Endodermal cell (in vitro differentiated cells): ENCODE measurements at regions not wholly inside any gene's neighbourhood (a gene's known extent, or its start where the extent isn't known, plus 50 kb on each side); places are given as distances from the start of the nearest gene placed in this dataset.

Experiments
- DNase-seq: peaks from one replicate; pipeline ENCODE4 v3.0.0-alpha.2; 2017
- H3K27ac ChIP-seq: 2 replicates; pipeline ENCODE4 v1.5.1; 2013; ENCODE audit warnings: mild to moderate bottlenecking, low read depth, low read length, moderate library complexity
- H3K27me3 ChIP-seq: 2 replicates; pipeline ENCODE4 v1.6.1; 2013; ENCODE audit warnings: mild to moderate bottlenecking, low read length, moderate library complexity; ENCODE audit not compliant: insufficient read depth, control insufficient read depth, poor library complexity, severe bottlenecking
- H3K36me3 ChIP-seq: 2 replicates; pipeline ENCODE4 v1.7.0; 2013; ENCODE audit warnings: mild to moderate bottlenecking, low read length, moderate library complexity; ENCODE audit not compliant: control insufficient read depth, insufficient read depth
- H3K4me1 ChIP-seq: one replicate; pipeline ENCODE4 v1.7.0; 2013; ENCODE audit warnings: low read length; ENCODE audit not compliant: control insufficient read depth, insufficient read depth
- H3K4me3 ChIP-seq: 2 replicates; pipeline ENCODE4 v1.5.1; 2013; ENCODE audit warnings: mild to moderate bottlenecking, low read length, moderate library complexity
- H3K9ac ChIP-seq: 2 replicates; pipeline ENCODE4 v1.6.1; 2013; ENCODE audit warnings: mild to moderate bottlenecking, low read length, moderate library complexity; ENCODE audit not compliant: poor library complexity, severe bottlenecking; ENCODE audit errors: extremely low read depth
- H3K9me3 ChIP-seq: 2 replicates; pipeline ENCODE4 v1.6.1; 2013; ENCODE audit warnings: mild to moderate bottlenecking, low read length, moderate library complexity; ENCODE audit not compliant: control insufficient read depth
- H3K27ac Mint-ChIP-seq: 2 replicates; pipeline ENCODE4 v1.8.0; 2020; ENCODE audit warnings: mixed read lengths
- H3K27me3 Mint-ChIP-seq: 2 replicates; pipeline ENCODE4 v1.8.0; 2021; ENCODE audit warnings: mild to moderate bottlenecking, mixed read lengths; ENCODE audit not compliant: insufficient read depth
- H3K36me3 Mint-ChIP-seq: 2 replicates; pipeline ENCODE4 v1.8.0; 2020; ENCODE audit warnings: low read depth, mixed read lengths
- H3K4me1 Mint-ChIP-seq: 2 replicates; pipeline ENCODE4 v1.8.0; 2020; ENCODE audit warnings: mixed read lengths
- H3K4me3 Mint-ChIP-seq: 2 replicates; pipeline ENCODE4 v1.8.0; 2020; ENCODE audit warnings: mild to moderate bottlenecking, moderate library complexity, mixed read lengths
- H3K9me3 Mint-ChIP-seq: 2 replicates; pipeline ENCODE4 v1.8.0; 2020; ENCODE audit warnings: mild to moderate bottlenecking, mixed read lengths
- CTCF ChIP-seq: fragments of 200-600 bp; sonication (generic); conservative IDR thresholded peaks from 2 replicates; pipeline ENCODE4 v1.5.0; 2021; ENCODE audit warnings: antibody characterized with exemption, mild to moderate bottlenecking
- WGBS, 2 experiments: methylation state at CpG; one replicate each; pipeline versions ENCODE4 v1.1.5 to v1.1.7; 2013; ENCODE audit warnings: missing lambda C conversion rate in 2 of 2, mixed read lengths in 1 of 2; ENCODE audit not compliant: insufficient coverage in 1 of 2, insufficient read length in 1 of 2; 5-methylcytosine and 5-hydroxymethylcytosine counted together

GRCh38 chr16:11474617-11475291 is 112.0 kb downstream of the LITAF start:
- Histone ChIP-seq H3K9me3 (no peaks in the 10 kb centered on the region), H3K9ac (no peak overlapping the region), H3K27me3 (no peaks in the 10 kb centered on the region), H3K27ac (no peak overlapping the region), H3K4me3 (no peak overlapping the region), H3K4me1 (no peaks in the 10 kb centered on the region), H3K36me3 (no peaks in the 10 kb centered on the region)
- no peaks in the 10 kb centered on the region for H3K4me1 Mint-ChIP-seq
- H3K9me3 Mint-ChIP-seq, result peaks cover 2% of the 10 kb centered on the region
- H3K27ac Mint-ChIP-seq, result no peak overlapping the region
- H3K4me3 Mint-ChIP-seq, result no peak overlapping the region
- H3K27me3 Mint-ChIP-seq, result peaks cover 2% of the 10 kb centered on the region
- 91 to 94% methylated on average over 3 to 8 of the region's 8 CpGs for WGBS, 2 experiments
- TF ChIP-seq CTCF, result no peak
- H3K36me3 Mint-ChIP-seq, result no peaks in the 10 kb centered on the region
- DNase-seq, result no peak

- H3K27ac Mint-ChIP-seq, result no peak overlapping the region
- Histone ChIP-seq H3K4me3 (no peak overlapping the region), H3K4me1 (no peaks in the 10 kb centered on the region), H3K9me3 (no peaks in the 10 kb centered on the region), H3K27me3 (no peaks in the 10 kb centered on the region), H3K9ac (no peak overlapping the region), H3K36me3 (no peaks in the 10 kb centered on the region), H3K27ac (no peak overlapping the region)
- TF ChIP-seq CTCF, result no peak
- no peak overlapping the region for H3K4me3 Mint-ChIP-seq
- peaks cover 2% of the 10 kb centered on the region for H3K27me3 Mint-ChIP-seq
- peaks cover 11% of the 10 kb centered on the region for H3K9me3 Mint-ChIP-seq
- DNase-seq, result no peak
- WGBS, 2 experiments, result 81 to 88% methylated on average over 4 to 8 of the region's 8 CpGs
- H3K4me1 Mint-ChIP-seq, result no peaks in the 10 kb centered on the region
- no peaks in the 10 kb centered on the region for H3K36me3 Mint-ChIP-seq
Measured at GRCh38 chr16:11475896-11476630, 110.7 kb downstream of the LITAF start.

GRCh38 chr16:11476676-11477075 is 110.0 kb downstream of the LITAF start:
- Histone ChIP-seq H3K27me3 (no peaks in the 10 kb centered on the region), H3K9me3 (no peaks in the 10 kb centered on the region), H3K4me3 (no peak overlapping the region), H3K9ac (no peak overlapping the region), H3K4me1 (no peaks in the 10 kb centered on the region), H3K36me3 (no peaks in the 10 kb centered on the region), H3K27ac (no peak overlapping the region)
- H3K27me3 Mint-ChIP-seq, result peaks cover 2% of the 10 kb centered on the region
- H3K9me3 Mint-ChIP-seq, result peaks cover 12% of the 10 kb centered on the region
- TF ChIP-seq CTCF, result no peak
- 90 to 98% methylated on average over 6 to 14 of the region's 14 CpGs for whole genome bisulfite sequencing, 2 experiments
- no peak overlapping the region for H3K27ac Mint-ChIP-seq
- no peak overlapping the region for H3K4me3 Mint-ChIP-seq
- H3K36me3 Mint-ChIP-seq, result no peaks in the 10 kb centered on the region
- no peak for DNase-seq
- H3K4me1 Mint-ChIP-seq, result no peaks in the 10 kb centered on the region
